GM21786 (cell line): ENCODE measurements at regions not wholly inside any gene's neighbourhood (a gene's known extent, or its start where the extent isn't known, plus 50 kb on each side); places are given as distances from the start of the nearest gene placed in this dataset.

Source experiments
- ATAC-seq: cut with Tn5 transposase; IDR thresholded peaks from one replicate; pipeline ENCODE4 v1.9.1; 2021; ENCODE audit not compliant: unreplicated experiment

GRCh38 chr2:18096836-18097405, 218.5 kb downstream of the KCNS3 start:
- no peak for ATAC-seq

- ATAC-seq = no peak
These were observed 215.8 kb downstream of the KCNS3 start for GRCh38 chr2:18094277-18094676.

GRCh38 chr2:18093196-18093595, 214.7 kb downstream of the KCNS3 start:
- no peak for ATAC-seq

GRCh38 chr2:18092760-18093159, 214.3 kb downstream of the KCNS3 start:
- no peak for ATAC-seq

GRCh38 chr2:18085593-18085992, 207.1 kb downstream of the KCNS3 start:
- ATAC-seq = no peak

- ATAC-seq = no peak
These were observed 205.9 kb downstream of the KCNS3 start for GRCh38 chr2:18084376-18084775.

- no peak for ATAC-seq
These were observed 205.3 kb downstream of the KCNS3 start for GRCh38 chr2:18083806-18084205.

GRCh38 chr2:18078216-18078615, 199.7 kb downstream of the KCNS3 start:
- no peak for ATAC-seq

- no peak for ATAC-seq
These were observed 199.2 kb downstream of the KCNS3 start for GRCh38 chr2:18077704-18078103.

- no peak for ATAC-seq
These were observed 198.8 kb downstream of the KCNS3 start for GRCh38 chr2:18077231-18077630.

GRCh38 chr2:18074476-18074875, 196.0 kb downstream of the KCNS3 start:
- no peak for ATAC-seq

GRCh38 chr2:18073601-18074000, 195.1 kb downstream of the KCNS3 start:
- no peak for ATAC-seq

- no peak for ATAC-seq
These were observed 189.3 kb downstream of the KCNS3 start for GRCh38 chr2:18067588-18068384.

- ATAC-seq = no peak
These were observed 188.4 kb downstream of the KCNS3 start for GRCh38 chr2:18066894-18067293.

- ATAC-seq = no peak
These were observed 187.6 kb downstream of the KCNS3 start for GRCh38 chr2:18066066-18066465.

GRCh38 chr2:18065249-18065648, 186.8 kb downstream of the KCNS3 start:
- no peak for ATAC-seq

GRCh38 chr2:18063826-18064470, 185.5 kb downstream of the KCNS3 start:
- ATAC-seq = no peak

GRCh38 chr2:18062892-18063291, 184.4 kb downstream of the KCNS3 start:
- no peak for ATAC-seq

GRCh38 chr2:18061717-18062116, 183.2 kb downstream of the KCNS3 start:
- no peak for ATAC-seq

- no peak for ATAC-seq
These were observed 179.2 kb downstream of the KCNS3 start for GRCh38 chr2:18057657-18058056.

- ATAC-seq = no peak
These were observed 176.8 kb downstream of the KCNS3 start for GRCh38 chr2:18055290-18055689.

- no peak for ATAC-seq
These were observed 171.5 kb downstream of the KCNS3 start for GRCh38 chr2:18050001-18050400.
